ENCODE measurements at regions not wholly inside any gene's neighbourhood (a gene's known extent, or its start where the extent isn't known, plus 50 kb on each side); places are given as distances from the start of the nearest gene placed in this dataset.

- H3K4me3 ChIP-seq (ENCODE audit: low read depth, low read length): no peak overlapping the region
- H3K27me3 ChIP-seq (ENCODE audit: control insufficient read depth, insufficient read depth, low read length): no peaks in the 10 kb centered on the region
- no peaks in the 10 kb centered on the region for H3K36me3 ChIP-seq (ENCODE audit: control insufficient read depth, insufficient read depth, low read length)
- TF ChIP-seq CTCF (IDR thresholded peaks at IDR 0.05; ENCODE audit: insufficient read depth, low read length, poor library complexity, severe bottlenecking): no peak
- DNase-seq (ENCODE audit: low read depth): no peak
These were observed 138.7 kb downstream of the ENC1 start for GRCh38 chr5:74501674-74502478.

- TF ChIP-seq CTCF (IDR thresholded peaks at IDR 0.05; ENCODE audit: insufficient read depth, low read length, poor library complexity, severe bottlenecking): no peak
- Histone ChIP-seq H3K27me3 (ENCODE audit: control insufficient read depth, insufficient read depth, low read length) (no peaks in the 10 kb centered on the region), H3K36me3 (ENCODE audit: control insufficient read depth, insufficient read depth, low read length) (no peaks in the 10 kb centered on the region), H3K4me3 (ENCODE audit: low read depth, low read length) (no peak overlapping the region)
- DNase-seq (ENCODE audit: low read depth): no peak
These were observed 140.2 kb downstream of the ENC1 start for GRCh38 chr5:74500110-74500917.

- Histone ChIP-seq H3K27me3 (ENCODE audit: control insufficient read depth, insufficient read depth, low read length) (no peaks in the 10 kb centered on the region), H3K4me3 (ENCODE audit: low read depth, low read length) (no peak overlapping the region), H3K36me3 (ENCODE audit: control insufficient read depth, insufficient read depth, low read length) (no peaks in the 10 kb centered on the region)
- no peak for TF ChIP-seq CTCF (IDR thresholded peaks at IDR 0.05; ENCODE audit: insufficient read depth, low read length, poor library complexity, severe bottlenecking)
- DNase-seq (ENCODE audit: low read depth): no peak
These were observed 141.1 kb downstream of the ENC1 start for GRCh38 chr5:74499256-74500050.

GRCh38 chr5:74497706-74498105 is 142.8 kb downstream of the ENC1 start:
- DNase-seq (ENCODE audit: low read depth): no peak
- Histone ChIP-seq H3K36me3 (ENCODE audit: control insufficient read depth, insufficient read depth, low read length) (no peaks in the 10 kb centered on the region), H3K4me3 (ENCODE audit: low read depth, low read length) (no peak overlapping the region), H3K27me3 (ENCODE audit: control insufficient read depth, insufficient read depth, low read length) (no peaks in the 10 kb centered on the region)
- TF ChIP-seq CTCF (IDR thresholded peaks at IDR 0.05; ENCODE audit: insufficient read depth, low read length, poor library complexity, severe bottlenecking): no peak

- no peak overlapping the region for H3K4me3 ChIP-seq (ENCODE audit: low read depth, low read length)
- DNase-seq (ENCODE audit: low read depth): no peak
- no peaks in the 10 kb centered on the region for H3K27me3 ChIP-seq (ENCODE audit: control insufficient read depth, insufficient read depth, low read length)
- no peaks in the 10 kb centered on the region for H3K36me3 ChIP-seq (ENCODE audit: control insufficient read depth, insufficient read depth, low read length)
- TF ChIP-seq CTCF (IDR thresholded peaks at IDR 0.05; ENCODE audit: insufficient read depth, low read length, poor library complexity, severe bottlenecking): no peak
These were observed 147.1 kb downstream of the ENC1 start for GRCh38 chr5:74493411-74493810.
